SKM-1 (cell line): ENCODE measurements at regions not wholly inside any gene's neighbourhood (a gene's known extent, or its start where the extent isn't known, plus 50 kb on each side); places are given as distances from the start of the nearest gene placed in this dataset.
"Not testable (repeated sequence)": the region's sequence is repeated elsewhere in the genome, so short reads cannot be mapped to it uniquely, and the experiment has no call there.

Source experiments
- DNase-seq: peaks from one replicate; lab custom pipeline; 2025; ENCODE audit not compliant: unreplicated experiment; lab: John Stamatoyannopoulos, UW

DNA sequence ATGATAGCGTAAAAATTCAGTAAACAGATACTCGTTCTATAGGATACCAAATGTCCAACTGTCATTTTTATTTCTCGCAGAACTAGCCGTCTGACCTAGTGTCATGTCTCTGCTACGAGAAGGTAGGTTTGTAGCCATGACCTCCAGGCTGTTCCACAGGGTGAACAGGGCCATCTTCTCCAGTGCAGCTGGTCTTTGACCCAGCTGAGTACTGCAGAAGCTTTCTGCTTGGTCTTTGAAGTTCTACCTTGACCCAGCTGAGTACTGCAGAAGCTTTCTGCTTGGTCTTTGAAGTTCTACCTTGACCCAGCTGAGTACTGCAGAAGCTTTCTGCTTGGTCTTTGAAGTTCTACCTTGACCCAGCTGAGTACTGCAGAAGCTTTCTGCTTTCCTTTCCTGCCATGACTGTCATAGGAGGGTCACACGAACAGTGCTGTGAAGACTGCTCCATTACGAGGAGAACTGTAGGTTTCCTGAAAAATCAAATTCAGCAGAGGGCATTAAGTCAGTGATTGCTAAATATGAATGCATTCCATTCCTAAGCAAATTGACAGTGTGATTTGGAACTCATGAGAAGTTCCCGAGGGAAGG lies 532.8 kb upstream of the NRP1 start:
- not testable (repeated sequence) for DNase-seq

GRCh38 chr10:33863352-33863751 lies 528.9 kb upstream of the NRP1 start:
- DNase-seq, result no peak

GRCh38 chr10:33862536-33863105 lies 528.2 kb upstream of the NRP1 start:
- no peak for DNase-seq

- no peak for DNase-seq
Observed at GRCh38 chr10:33861833-33862232, 527.4 kb upstream of the NRP1 start.

- DNase-seq, result no peak
Observed at GRCh38 chr10:33861016-33861704, 526.7 kb upstream of the NRP1 start.

DNA sequence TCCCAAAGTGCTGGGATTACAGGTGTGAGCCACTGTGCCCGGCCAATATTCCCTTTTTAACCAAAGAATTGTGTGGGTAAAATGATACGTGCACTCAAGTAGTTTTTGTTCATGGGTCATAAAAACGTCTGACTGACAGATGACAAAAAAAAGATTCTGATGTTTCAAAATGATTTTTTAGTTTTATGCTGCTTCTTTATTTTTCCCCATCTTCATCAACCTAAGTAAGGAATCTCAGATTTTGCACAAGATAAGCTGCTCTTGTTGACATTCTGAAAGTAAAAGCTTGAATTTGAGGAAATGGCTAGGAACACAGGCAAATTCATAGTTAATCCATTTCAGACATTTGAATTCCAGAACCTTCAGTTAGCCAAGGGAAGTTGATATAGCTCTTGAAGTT lies 526.1 kb upstream of the NRP1 start:
- DNase-seq, result no peak

- no peak for DNase-seq
Observed at GRCh38 chr10:33859319-33860022, 525.0 kb upstream of the NRP1 start.

DNA sequence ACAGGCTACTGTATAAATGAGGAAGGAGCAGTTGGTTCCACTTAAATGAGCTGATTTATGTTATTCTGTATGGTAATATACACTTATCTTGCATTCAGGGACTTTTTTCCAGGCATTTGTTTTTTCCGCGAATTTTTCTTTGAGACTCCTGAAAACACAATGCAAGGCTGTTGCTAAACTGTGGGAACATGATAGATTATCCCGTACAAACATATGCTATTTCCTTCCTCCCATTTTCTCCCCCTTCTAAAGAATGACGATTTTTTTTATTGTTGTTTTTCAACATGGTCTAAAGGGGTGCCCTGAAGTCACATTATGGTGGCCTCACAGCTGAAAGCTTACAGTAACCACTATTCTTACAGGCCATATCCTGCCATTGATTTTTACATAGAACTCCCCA lies 523.9 kb upstream of the NRP1 start:
- no peak for DNase-seq

- DNase-seq, result not testable (repeated sequence)
Observed at GRCh38 chr10:33853221-33853620, 518.8 kb upstream of the NRP1 start.

- DNase-seq, result no peak
Observed at GRCh38 chr10:33843379-33843778, 508.9 kb upstream of the NRP1 start.

GRCh38 chr10:33841678-33842077 lies 507.2 kb upstream of the NRP1 start:
- no peak for DNase-seq

DNA sequence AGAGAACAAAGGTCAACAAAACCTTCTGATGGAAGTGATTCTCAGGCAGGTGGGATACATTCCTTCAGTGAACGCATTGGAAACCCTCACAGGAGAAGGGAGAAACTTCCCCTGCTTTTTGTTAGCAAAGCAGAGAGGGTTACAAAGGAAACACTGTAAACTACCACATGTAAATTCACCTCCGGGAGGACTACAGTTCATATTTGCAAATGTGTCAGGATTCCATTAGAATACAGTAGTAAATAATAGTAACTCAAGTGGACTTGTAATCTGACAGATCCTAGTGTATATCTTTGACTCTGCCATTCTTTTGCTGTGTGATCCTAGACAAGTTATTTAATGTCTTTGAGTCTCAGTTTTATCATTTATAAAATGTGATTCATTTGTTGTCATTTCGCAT lies 504.3 kb upstream of the NRP1 start:
- no peak for DNase-seq

DNA sequence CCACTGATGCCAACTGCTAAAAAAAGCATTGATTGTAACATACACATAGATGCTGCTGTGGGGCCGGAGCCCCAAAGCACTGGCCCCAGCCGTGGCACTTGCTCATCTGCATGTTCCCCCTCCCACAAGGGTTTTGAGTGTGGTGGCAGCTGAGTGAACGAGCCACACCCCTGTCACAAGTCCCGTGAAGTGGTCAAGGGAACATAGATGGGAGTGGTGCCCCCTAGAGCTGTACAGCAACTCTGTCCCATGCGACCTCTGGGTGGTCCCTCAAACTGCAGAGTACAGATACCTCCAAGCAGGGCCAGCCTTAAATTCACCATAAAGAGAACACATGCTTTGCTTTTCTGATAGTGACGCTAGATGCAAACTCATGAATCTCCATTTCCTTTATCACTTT lies 503.3 kb upstream of the NRP1 start:
- DNase-seq, result no peak

DNA sequence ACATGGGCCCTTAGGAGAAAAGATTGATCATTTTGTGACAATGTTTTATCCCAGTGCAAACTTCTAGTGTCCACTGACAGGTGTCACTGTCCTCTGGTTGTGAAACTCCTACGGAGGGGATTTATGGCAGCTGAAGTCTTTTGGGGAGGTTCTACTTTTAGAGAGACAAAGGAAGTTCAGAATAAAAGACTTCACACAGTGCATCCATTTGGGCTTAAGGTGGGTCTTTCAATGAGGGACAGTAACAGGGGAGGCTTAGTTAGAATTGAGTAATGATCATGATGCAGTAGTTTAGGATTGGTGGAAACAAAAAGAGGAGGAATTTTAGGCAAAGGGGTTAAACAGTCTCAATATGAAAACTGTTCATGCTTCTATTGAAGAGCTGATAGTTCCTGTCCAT lies 501.1 kb upstream of the NRP1 start:
- DNase-seq, result no peak

DNA sequence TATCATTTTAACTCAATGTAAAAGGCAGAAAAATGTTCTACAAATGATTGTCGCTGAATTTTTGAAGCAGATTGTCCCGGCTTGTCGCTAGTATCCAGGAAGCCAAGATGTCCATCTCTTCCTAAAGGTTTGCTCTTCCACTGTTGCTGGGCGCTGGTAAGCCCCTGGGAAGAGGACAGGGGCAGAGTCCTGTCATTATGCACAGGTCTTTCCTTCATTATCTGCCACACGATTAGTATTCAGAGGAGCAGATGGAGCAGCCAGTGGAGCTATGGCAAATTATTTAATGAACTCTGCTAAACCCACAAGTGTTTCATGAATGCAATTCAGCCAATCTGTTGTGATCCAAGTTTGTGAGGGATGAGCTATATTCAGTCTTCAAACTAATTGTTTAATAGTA lies 499.1 kb upstream of the NRP1 start:
- DNase-seq, result no peak

- no peak for DNase-seq
Observed at GRCh38 chr10:33832124-33832787, 497.8 kb upstream of the NRP1 start.

GRCh38 chr10:33831591-33831990 lies 497.1 kb upstream of the NRP1 start:
- DNase-seq, result no peak

GRCh38 chr10:33829899-33830298 lies 495.4 kb upstream of the NRP1 start:
- not testable (repeated sequence) for DNase-seq

GRCh38 chr10:33828592-33828991 lies 494.1 kb upstream of the NRP1 start:
- no peak for DNase-seq

DNA sequence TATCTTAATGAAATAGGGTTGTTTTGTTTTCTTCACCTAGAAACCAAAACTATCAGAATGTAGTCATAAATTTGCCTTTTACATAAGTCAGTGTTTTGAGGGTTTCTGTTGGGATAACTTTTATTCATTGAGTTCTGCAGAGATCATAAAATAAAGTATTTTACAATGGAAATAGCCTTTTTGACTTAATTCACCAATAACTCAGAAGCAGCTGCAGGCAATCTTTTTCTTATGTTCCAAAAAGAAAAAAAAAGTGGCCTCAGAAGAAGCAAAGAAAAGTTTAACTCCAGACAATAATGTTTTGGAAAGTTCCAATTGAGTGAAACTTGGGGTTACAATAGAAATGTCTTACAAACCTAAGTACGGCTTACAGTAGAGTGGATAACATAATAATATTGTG lies 491.7 kb upstream of the NRP1 start:
- no peak for DNase-seq

GRCh38 chr10:33822774-33823173 lies 488.3 kb upstream of the NRP1 start:
- DNase-seq, result no peak

- no peak for DNase-seq
Observed at GRCh38 chr10:33820531-33820930, 486.1 kb upstream of the NRP1 start.
